ENCODE measurements at regions not wholly inside any gene's neighbourhood (a gene's known extent, or its start where the extent isn't known, plus 50 kb on each side); places are given as distances from the start of the nearest gene placed in this dataset.
"Not testable (repeated sequence)": the region's sequence is repeated elsewhere in the genome, so short reads cannot be mapped to it uniquely, and the experiment has no call there.

GRCh38 chr7:119737390-119737789 lies 535.6 kb upstream of the KCND2 start:
- Histone ChIP-seq H3K4me3 (ENCODE audit: insufficient read depth, low read length, poor library complexity, severe bottlenecking) (no peak overlapping the region), H3K36me3 (ENCODE audit: low read length) (no peaks in the 10 kb centered on the region), H3K9ac (ENCODE audit: low read length) (no peak overlapping the region), H4K20me1 (ENCODE audit: low read depth, low read length) (no peaks in the 10 kb centered on the region; the same call in 1 of the 2 replicates), H3K27ac (ENCODE audit: low read depth, low read length) (no peak overlapping the region), H2AFZ (ENCODE audit: low read depth, low read length, severe bottlenecking) (no peak overlapping the region), H3K27me3 (ENCODE audit: low read length) (no peaks in the 10 kb centered on the region), H3K9me2 (replicated peaks; ENCODE audit: insufficient read depth, low read length) (no peaks in the 10 kb centered on the region), H3K4me2 (ENCODE audit: low read depth, low read length, poor library complexity, severe bottlenecking) (no peak overlapping the region), H3K79me2 (ENCODE audit: insufficient read depth, low read length) (no peaks in the 10 kb centered on the region), H3K9me3 (ENCODE audit: insufficient read depth, low read length) (no peaks in the 10 kb centered on the region), H3F3A (ENCODE audit: insufficient read depth) (no peaks in the 10 kb centered on the region)
- no peak for TF ChIP-seq EZH2phosphoT487 (conservative IDR thresholded peaks at IDR 0.05; ENCODE audit: low read length)
- no peak for TF ChIP-seq CTCF (IDR thresholded peaks at IDR 0.05; ENCODE audit: insufficient read depth, low read length, poor library complexity, severe bottlenecking)

DNA sequence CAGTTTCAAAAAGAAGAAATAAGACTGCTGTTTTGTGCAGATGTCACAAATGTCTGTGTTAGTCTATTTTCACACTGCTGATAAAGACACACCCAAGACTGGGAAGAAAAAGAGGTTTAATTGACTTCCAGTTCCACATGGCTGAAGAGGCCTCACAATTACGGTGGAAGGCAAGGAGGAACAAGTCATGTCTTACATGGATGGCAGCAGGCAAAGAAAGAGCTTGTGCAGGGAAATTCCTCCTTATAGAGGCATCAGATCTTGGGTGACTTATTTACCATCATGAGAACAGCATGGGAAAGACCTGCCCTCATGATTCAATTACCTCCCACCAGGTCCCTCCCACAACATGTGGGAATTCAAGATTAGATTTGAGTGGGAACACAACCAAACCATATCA lies 527.7 kb upstream of the KCND2 start:
- H3F3A ChIP-seq (ENCODE audit: insufficient read depth); H3K9me3 ChIP-seq (ENCODE audit: insufficient read depth, low read length); H2AFZ ChIP-seq (ENCODE audit: low read depth, low read length, severe bottlenecking); H3K36me3 ChIP-seq (ENCODE audit: low read length); H3K4me2 ChIP-seq (ENCODE audit: low read depth, low read length, poor library complexity, severe bottlenecking); H3K79me2 ChIP-seq (ENCODE audit: insufficient read depth, low read length); H3K27me3 ChIP-seq (ENCODE audit: low read length); H3K9ac ChIP-seq (ENCODE audit: low read length); H4K20me1 ChIP-seq (ENCODE audit: low read depth, low read length); H3K4me3 ChIP-seq (ENCODE audit: insufficient read depth, low read length, poor library complexity, severe bottlenecking); H3K27ac ChIP-seq (ENCODE audit: low read depth, low read length); H3K9me2 ChIP-seq (replicated peaks; ENCODE audit: insufficient read depth, low read length): not testable (repeated sequence)

- H3K9ac ChIP-seq (ENCODE audit: low read length) = no peak overlapping the region
- TF ChIP-seq EZH2phosphoT487 (conservative IDR thresholded peaks at IDR 0.05; ENCODE audit: low read length) = no peak
- no peak overlapping the region for H3K4me3 ChIP-seq (ENCODE audit: insufficient read depth, low read length, poor library complexity, severe bottlenecking)
- H3K36me3 ChIP-seq (ENCODE audit: low read length) = no peaks in the 10 kb centered on the region
- no peak overlapping the region for H3K4me2 ChIP-seq (ENCODE audit: low read depth, low read length, poor library complexity, severe bottlenecking)
- H3K79me2 ChIP-seq (ENCODE audit: insufficient read depth, low read length) = no peaks in the 10 kb centered on the region
- H4K20me1 ChIP-seq (ENCODE audit: low read depth, low read length) = no peaks in the 10 kb centered on the region
- no peak overlapping the region for H3K27ac ChIP-seq (ENCODE audit: low read depth, low read length)
- no peaks in the 10 kb centered on the region for H3K9me3 ChIP-seq (ENCODE audit: insufficient read depth, low read length)
- H3K9me2 ChIP-seq (replicated peaks; ENCODE audit: insufficient read depth, low read length) = no peaks in the 10 kb centered on the region
- H3F3A ChIP-seq (ENCODE audit: insufficient read depth) = no peaks in the 10 kb centered on the region
- no peak overlapping the region for H2AFZ ChIP-seq (ENCODE audit: low read depth, low read length, severe bottlenecking)
- H3K27me3 ChIP-seq (ENCODE audit: low read length) = no peaks in the 10 kb centered on the region
Measured at GRCh38 chr7:119748251-119748860, 524.6 kb upstream of the KCND2 start.

- no peaks in the 10 kb centered on the region for H3K9me2 ChIP-seq (replicated peaks; ENCODE audit: insufficient read depth, low read length)
- no peaks in the 10 kb centered on the region for H3K27me3 ChIP-seq (ENCODE audit: low read length)
- H2AFZ ChIP-seq (ENCODE audit: low read depth, low read length, severe bottlenecking) = no peak overlapping the region
- H3K79me2 ChIP-seq (ENCODE audit: insufficient read depth, low read length) = no peaks in the 10 kb centered on the region
- H3K4me3 ChIP-seq (ENCODE audit: insufficient read depth, low read length, poor library complexity, severe bottlenecking) = no peak overlapping the region
- H4K20me1 ChIP-seq (ENCODE audit: low read depth, low read length) = no peaks in the 10 kb centered on the region
- no peak for TF ChIP-seq CTCF (IDR thresholded peaks at IDR 0.05; ENCODE audit: insufficient read depth, low read length, poor library complexity, severe bottlenecking)
- TF ChIP-seq EZH2phosphoT487 (conservative IDR thresholded peaks at IDR 0.05; ENCODE audit: low read length) = no peak
- H3K9me3 ChIP-seq (ENCODE audit: insufficient read depth, low read length) = no peaks in the 10 kb centered on the region
- H3F3A ChIP-seq (ENCODE audit: insufficient read depth) = no peaks in the 10 kb centered on the region
- no peak overlapping the region for H3K27ac ChIP-seq (ENCODE audit: low read depth, low read length)
- no peak overlapping the region for H3K9ac ChIP-seq (ENCODE audit: low read length)
- no peaks in the 10 kb centered on the region for H3K36me3 ChIP-seq (ENCODE audit: low read length)
- no peak overlapping the region for H3K4me2 ChIP-seq (ENCODE audit: low read depth, low read length, poor library complexity, severe bottlenecking)
Measured at GRCh38 chr7:119748991-119749390, 524.0 kb upstream of the KCND2 start.
